HTR-8/SVneo (cell line): ENCODE measurements at regions not wholly inside any gene's neighbourhood (a gene's known extent, or its start where the extent isn't known, plus 50 kb on each side); places are given as distances from the start of the nearest gene placed in this dataset.
"Not testable (repeated sequence)": the region's sequence is repeated elsewhere in the genome, so short reads cannot be mapped to it uniquely, and the experiment has no call there.

ENCODE experiments used
- DNase-seq: peaks from one replicate; pipeline ENCODE4 v3.0.0; 2011; ENCODE audit warnings: low spot score, mixed read lengths; ENCODE audit not compliant: insufficient read length
- FAIRE-seq: peaks from 2 replicates; lab custom pipeline; 2011; peaks lifted over from hg19 to GRCh38; lab: Jason Lieb, UNC

DNA sequence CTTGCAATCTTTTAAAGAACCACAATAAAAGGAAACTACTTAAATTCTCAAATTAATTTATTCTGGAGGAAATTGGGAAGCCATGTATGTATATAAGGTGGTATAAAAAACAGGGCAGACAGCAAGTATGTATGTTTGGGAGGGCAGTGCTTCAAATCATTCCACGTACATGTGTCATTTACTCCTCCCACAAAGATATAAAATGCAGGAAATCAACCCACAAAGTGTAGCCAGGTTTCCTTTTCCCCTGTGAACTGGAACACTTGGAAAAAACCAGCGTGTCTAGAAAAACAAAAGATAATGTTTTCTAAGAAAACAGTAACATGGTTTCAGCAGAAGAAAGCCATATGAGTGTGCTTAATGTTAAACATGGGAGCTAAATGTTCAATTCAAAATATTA is 156.7 kb upstream of the FAM47A start:
- DNase-seq (no peak), FAIRE-seq (no peak)

DNA sequence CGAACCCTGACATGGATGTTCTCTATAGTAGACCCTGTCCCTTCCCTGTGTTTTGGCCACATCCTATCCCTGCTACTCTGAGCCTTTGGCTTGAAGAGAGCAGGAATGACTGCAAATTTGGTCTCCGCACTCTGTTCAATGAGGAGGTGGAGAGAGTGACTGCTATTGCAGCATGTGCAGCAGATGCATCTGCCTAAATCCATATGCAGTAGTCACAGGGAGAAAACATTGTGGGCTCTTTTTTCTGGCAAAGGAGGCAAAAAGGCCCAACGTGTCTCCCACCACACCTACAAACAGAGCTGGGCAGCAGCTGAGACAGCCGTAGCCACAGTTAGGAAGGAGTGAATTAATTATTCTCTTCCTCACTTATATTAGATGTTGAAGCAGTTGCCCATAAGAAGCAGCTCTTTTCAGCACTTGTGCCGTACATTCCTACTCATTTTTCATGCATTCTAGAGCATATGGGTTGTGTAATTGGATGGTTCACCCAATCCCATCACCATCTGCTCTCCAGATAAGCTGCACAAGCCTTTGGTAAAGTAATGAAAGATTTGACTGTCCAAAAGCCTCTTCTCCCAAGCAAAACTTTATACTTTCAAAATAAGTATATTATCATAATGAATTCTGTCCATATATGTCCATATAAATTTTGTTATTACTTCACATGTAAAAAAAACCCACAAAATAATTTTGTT is 147.9 kb upstream of the FAM47A start:
- DNase-seq (no peak), FAIRE-seq (no peak)

- FAIRE-seq: no peak
- no peak for DNase-seq
Measured at GRCh38 chrX:34275699-34276098, 143.6 kb upstream of the FAM47A start.

- FAIRE-seq: no peak
- DNase-seq: no peak
Measured at GRCh38 chrX:34270434-34270833, 138.3 kb upstream of the FAM47A start.

DNA sequence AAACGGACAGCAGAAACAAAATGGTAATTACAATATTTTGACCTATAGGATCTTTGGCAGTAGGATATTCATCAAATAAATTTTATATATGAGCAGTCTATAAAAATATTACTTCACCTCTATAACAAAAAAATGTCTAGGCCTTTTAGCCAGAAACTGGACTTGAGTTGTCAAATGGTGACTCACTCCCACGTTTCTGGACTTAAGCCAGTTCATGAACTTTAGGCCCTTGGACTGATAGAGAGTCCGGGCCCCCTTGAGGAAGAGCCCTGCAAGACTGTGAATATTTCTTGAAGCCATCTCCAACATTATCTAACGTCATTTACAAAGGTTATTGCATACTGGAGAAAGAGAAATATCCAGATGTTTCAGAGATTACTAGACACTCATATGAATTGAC is 106.8 kb upstream of the FAM47A start:
- FAIRE-seq: no peak
- no peak for DNase-seq

DNA sequence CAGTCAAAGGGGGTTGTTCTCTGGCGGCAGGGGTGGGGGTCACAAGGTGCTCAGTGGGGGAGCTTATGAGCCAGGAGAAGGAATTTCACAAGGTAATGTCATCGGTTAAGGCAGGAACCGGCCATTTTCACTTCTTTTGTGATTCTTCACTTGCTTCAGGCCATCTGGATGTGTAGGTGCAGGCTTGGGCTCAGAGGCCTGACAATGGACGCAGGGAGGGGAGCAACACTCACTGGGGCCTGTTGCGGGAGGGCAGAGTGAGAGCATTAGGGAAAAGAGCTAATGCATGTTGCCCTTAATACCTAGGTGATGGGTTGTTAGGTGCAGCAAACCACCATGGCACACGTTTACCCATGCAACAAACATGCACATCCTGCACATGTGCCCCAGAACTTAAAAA is 98.0 kb upstream of the FAM47A start:
- DNase-seq, FAIRE-seq: not testable (repeated sequence)

- DNase-seq (no peak), FAIRE-seq (no peak)
Measured at GRCh38 chrX:34227804-34228203, 95.7 kb upstream of the FAM47A start.

- FAIRE-seq: no peak
- no peak for DNase-seq
Measured at GRCh38 chrX:34223574-34223973, 91.5 kb upstream of the FAM47A start.

- DNase-seq (no peak), FAIRE-seq (no peak)
Measured at GRCh38 chrX:34218063-34218462, 85.9 kb upstream of the FAM47A start.

DNA sequence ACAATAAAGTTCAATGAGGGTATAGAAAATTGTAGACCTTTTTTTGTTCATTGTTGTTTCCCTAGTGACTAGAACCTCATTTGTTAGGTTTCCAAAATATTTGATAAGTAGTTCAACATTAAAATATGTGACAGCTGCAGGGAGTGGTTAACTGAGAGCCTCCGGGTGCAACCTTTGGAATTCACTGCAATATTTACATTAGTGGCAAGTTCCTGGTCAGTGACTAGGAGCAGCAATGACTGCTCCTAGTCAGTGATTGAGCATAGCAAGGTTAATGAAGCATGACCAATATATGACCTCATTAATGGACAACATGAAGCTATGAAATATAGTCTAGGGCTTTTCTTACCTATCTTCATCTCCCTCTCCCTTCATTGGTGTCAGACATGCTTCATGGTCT is 65.8 kb upstream of the FAM47A start:
- FAIRE-seq (no peak), DNase-seq (no peak)
